HG03558 (cell line): ENCODE measurements at regions not wholly inside any gene's neighbourhood (a gene's known extent, or its start where the extent isn't known, plus 50 kb on each side); places are given as distances from the start of the nearest gene placed in this dataset.

Experiments used
- ATAC-seq: cut with Tn5 transposase; IDR thresholded peaks from one replicate; pipeline ENCODE4 v1.9.1; 2021; ENCODE audit warnings: moderate number of reproducible peaks; ENCODE audit not compliant: unreplicated experiment; ENCODE audit errors: extremely low read depth

GRCh38 chr22:22046370-22046769, 63.8 kb upstream of the TOP3B start:
- ATAC-seq, result no peak

- no peak for ATAC-seq
These were observed 63.2 kb upstream of the TOP3B start for GRCh38 chr22:22045571-22046335.

GRCh38 chr22:22044153-22044552, 61.6 kb upstream of the TOP3B start:
- no peak for ATAC-seq

- ATAC-seq, result no peak
These were observed 60.9 kb upstream of the TOP3B start for GRCh38 chr22:22043296-22044078.

- no peak for ATAC-seq
These were observed 60.2 kb upstream of the TOP3B start for GRCh38 chr22:22042599-22043295.

- no peak for ATAC-seq
These were observed 59.4 kb upstream of the TOP3B start for GRCh38 chr22:22042009-22042408.

GRCh38 chr22:22040908-22041307, 58.3 kb upstream of the TOP3B start:
- ATAC-seq, result no peak

GRCh38 chr22:22040472-22040871, 57.9 kb upstream of the TOP3B start:
- ATAC-seq, result no peak

GRCh38 chr22:22039286-22040074, 56.9 kb upstream of the TOP3B start:
- no peak for ATAC-seq

GRCh38 chr22:22038178-22038880, 55.7 kb upstream of the TOP3B start:
- ATAC-seq, result no peak

- no peak for ATAC-seq
These were observed 55.2 kb upstream of the TOP3B start for GRCh38 chr22:22037740-22038139.

GRCh38 chr22:22037229-22037628, 54.6 kb upstream of the TOP3B start:
- ATAC-seq, result no peak

- no peak for ATAC-seq
These were observed 54.0 kb upstream of the TOP3B start for GRCh38 chr22:22036588-22036987.

GRCh38 chr22:22035771-22036314, 53.3 kb upstream of the TOP3B start:
- no peak for ATAC-seq

- no peak for ATAC-seq
These were observed 52.6 kb upstream of the TOP3B start for GRCh38 chr22:22035203-22035602.

GRCh38 chr22:22034469-22035132, 52.0 kb upstream of the TOP3B start:
- ATAC-seq, result no peak

- ATAC-seq, result no peak
These were observed 51.3 kb upstream of the TOP3B start for GRCh38 chr22:22033803-22034468.
